ENCODE measurements at regions not wholly inside any gene's neighbourhood (a gene's known extent, or its start where the extent isn't known, plus 50 kb on each side); places are given as distances from the start of the nearest gene placed in this dataset.

DNA sequence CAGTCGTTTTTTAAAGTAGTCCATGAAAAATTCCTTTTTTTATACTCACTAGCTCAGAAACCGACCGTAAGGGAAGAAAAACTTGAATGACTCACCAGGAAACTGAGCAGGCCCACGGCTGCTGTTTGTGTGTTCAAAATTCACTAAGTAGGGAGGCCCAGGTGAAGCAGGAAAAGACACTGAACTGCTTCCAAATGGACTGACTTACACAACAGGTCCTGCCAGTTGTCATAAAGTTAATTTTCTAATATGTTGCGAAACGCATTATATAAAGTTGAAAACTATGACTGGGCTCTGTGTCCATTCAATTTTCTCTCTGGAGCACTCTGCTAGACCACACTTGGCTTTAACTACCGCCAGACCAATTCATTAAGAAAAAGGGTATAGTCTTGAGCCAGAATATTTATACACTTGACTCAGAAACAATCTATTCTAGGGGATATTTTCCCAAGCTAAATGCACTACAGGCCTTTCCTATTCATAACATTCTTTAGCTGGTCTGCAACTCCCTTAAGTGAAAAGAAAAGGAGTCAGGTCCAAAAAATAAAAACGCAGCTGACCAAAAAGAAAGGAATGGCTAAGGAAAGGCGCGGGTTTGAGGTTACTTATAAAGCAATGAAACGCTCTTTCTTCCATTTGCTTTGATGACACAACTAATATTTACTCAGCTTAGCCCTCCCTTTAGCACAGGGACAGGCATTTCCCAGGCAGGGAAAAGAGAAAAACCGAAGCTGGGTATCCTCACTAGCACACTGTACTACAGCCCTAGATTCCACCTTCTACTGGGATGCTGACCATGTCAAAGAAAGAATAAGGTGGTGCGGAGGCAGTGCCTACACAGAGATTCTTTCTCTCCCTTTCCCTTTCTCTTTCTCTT, 306.3 kb upstream of the ESRRG start:
- no peak for DNase-seq

DNA sequence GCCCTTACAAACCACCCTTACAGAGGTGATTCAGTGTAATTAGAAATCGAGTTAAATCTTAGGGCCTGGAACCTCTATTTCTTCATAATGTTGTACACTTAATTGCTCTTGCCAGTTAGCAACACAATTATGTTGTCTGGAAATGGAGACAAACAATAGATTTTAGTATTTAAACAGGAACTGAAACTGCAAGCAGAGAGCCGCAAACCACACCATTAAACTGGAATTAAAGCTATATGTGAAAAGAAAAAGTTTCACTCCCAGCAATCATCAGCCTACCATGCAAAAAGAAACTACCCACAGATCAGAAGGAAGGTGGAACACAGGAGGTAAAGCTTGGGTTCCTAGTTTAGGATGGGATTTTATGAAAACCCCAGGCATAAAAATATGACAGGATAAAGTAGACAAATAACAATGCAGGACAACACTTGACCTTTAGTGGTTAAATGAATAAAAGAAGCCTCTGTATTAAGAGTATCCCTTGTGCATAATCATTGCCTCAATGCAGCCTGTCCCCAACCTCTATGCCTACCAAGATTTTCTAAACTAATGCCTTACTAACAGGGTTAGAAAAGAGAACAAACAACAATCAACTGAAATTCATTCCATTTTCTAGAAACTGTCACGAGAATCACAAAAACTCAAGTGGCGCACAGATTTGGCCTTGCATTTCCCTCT, 304.3 kb upstream of the ESRRG start:
- DNase-seq = no peak

DNA sequence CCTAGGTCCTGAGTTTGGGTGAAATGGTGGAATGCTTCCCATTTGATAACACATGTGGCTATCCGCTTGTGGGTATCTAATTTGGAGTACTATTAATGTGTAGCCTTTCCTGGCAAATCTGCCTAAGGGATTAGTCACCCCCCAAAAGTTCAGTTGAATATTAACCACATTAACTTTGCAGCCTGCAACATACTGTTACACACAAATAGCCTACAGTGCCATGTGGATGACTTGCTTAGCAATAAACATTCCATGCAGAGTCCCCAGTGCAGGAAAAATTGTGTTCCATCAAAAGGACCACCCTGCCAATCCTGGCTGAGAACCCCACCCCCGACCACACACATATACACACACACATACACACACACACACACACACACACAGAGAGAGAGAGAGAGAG, 303.3 kb upstream of the ESRRG start:
- no peak for DNase-seq

DNA sequence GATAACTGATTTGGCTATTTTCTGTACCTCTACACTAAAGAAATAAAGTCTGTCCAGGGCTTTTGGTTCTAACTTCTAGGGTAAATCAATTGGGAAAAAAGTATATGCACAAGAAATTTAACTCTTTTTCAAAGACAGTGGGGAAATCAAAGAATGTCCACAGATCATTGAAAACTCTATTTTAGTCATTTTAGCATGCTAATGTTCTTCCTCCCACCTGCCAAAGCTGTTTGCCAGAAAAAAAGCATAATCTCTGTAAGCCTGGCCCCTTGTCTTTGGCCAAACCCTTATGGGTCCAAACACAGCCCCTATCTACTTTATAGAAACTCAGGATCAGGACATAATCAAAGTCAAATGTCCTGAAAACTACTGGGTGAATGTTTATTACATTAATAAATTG, 302.2 kb upstream of the ESRRG start:
- no peak for DNase-seq

DNA sequence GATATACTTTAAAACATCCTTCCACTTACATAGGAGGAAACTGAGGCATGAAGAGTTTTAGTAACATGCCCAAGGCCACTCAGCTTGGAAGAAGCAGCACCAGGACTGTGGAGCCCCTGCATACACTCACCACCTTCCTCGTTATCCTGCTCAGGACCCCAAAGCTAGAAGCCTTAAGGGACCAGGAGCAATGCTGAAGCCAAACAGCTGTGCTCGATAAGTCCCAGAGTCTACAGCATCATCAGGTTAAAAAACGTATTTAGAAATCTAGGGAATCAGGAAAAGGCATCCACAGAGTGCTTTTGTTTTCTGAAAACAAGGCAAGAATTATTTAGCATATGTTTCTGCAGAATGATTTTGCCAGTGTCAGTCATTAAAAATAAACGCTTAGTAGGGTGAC, 301.7 kb upstream of the ESRRG start:
- no peak for DNase-seq

DNA sequence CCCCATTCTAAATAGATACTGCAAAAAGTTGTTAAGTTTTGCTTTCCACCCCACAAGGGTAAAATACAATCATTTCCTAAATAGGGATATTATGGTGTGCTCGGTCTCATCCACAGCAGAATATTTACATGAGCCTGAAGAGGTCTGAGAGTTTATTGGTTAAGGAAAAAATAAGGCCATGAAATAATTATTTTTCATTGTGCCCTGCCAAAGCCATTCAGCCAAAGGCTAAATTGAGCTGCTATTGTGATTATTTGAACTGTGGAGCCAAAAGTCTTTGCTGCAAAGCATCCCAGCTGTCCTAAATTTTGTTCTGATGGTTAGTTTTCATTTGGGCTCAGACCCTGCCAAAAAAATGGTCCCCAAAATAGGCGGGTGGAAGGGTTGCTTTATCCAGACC, 298.7 kb upstream of the ESRRG start:
- no peak for DNase-seq

DNA sequence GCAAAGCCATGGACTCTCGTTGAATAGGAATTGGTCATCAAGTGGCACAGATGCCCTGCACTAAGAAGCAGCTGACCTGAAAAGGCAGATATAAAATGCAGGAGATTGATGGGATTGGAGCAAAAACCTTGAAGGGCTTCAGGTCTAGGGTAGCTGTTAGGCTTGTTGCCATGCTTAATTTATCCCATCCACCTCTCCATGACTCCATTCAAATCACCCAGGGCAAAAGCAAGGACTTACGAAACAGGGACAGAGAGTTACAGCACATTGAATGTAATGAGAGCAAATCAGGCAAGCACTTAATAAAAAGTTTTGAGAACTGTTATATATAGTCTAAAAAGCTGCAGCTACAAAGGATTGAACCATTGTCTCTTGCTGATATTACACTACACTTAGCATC, 298.2 kb upstream of the ESRRG start:
- DNase-seq = no peak

DNA sequence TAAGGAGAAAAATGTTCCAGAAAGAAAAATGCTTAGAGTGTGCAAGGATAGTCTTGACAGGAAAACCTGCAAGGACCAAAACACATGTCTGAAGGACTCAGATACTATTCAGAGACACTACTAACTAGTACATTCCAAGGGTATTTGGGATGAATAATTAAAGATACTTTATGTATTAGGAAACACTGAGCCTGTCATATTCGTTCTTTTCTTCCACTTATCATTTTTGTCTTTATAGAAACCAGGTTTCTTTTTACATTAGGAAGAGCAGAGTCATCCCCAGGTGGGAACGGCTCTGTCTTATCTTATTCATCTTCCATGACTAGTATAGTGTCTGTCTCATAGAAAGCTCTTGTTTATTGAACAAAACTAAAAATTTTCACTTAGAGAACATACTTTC, 296.2 kb upstream of the ESRRG start:
- no peak for DNase-seq

DNA sequence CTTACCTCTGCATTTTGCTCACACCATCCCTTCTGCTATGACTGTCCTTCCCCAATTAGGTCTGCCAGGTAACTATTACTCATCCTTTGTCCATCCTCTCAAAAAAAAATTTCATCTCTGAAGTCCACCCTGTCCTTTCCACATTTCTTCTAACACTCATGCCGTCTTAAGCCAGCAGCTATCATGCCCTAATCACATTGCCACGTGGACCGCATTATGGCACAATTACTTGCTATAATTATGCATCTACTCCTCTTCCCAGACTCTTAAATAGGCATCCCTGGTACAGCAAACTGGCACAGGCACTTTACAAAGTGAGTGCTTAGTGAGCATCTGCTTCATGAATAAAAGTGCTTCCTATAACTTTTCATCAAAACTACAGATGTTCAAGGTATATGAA, 295.4 kb upstream of the ESRRG start:
- no peak for DNase-seq

DNA sequence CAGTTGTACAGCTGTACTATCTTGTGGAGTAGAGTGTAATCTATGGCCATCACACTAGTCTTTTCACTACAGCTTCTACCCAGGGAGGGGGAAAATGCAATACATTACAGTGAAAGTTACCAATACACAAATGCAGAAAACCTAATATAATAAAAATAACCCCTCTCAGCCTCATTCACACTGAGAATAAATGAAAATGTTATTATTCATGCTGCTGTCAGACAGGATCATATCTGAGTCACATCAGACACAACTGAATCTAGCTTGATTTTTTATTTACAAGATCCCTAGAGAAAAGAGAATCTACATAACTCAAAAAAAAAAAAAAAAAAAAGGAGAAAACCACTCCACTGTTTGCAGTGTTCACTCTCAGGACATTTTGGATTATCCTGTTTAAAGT, 293.9 kb upstream of the ESRRG start:
- no peak for DNase-seq

DNA sequence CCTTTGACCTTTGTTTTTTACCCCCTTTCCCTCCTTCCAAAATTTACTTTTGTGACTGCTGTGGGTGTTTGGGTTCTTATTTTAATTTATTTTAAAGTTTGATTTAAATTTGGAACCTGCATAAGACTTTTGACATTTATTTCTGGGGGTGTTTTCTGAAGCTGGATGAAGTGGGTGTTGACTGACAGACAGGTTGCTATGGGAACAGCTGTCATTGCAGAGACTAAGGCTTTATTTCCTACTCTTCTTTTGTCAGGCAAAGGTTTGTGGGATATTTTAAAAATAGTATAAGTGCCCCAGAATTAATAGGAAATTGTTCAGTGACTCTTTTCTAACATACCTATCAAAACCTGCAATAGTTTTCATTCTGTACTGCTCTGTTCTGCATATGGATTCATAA, 290.8 kb upstream of the ESRRG start:
- no peak for DNase-seq

DNA sequence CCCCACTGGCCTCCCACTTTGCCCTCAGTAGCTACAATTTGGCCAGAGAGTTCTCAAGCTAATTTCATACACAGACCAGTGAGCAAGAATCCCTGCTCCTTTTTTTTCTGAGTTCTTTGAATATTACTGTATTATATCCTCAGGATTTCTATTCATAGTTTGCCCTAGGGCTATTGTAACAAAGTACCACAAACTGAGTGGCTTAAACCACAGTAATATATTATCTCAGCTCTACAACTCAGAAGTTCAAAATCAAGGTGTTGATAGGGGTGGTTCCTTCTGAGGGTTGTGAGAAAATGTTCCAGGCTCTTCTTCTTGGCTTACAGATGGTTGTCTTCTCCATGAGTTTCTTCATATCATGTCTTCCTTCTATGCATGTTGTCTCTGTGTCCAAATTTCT, 289.4 kb upstream of the ESRRG start:
- DNase-seq = no peak

DNA sequence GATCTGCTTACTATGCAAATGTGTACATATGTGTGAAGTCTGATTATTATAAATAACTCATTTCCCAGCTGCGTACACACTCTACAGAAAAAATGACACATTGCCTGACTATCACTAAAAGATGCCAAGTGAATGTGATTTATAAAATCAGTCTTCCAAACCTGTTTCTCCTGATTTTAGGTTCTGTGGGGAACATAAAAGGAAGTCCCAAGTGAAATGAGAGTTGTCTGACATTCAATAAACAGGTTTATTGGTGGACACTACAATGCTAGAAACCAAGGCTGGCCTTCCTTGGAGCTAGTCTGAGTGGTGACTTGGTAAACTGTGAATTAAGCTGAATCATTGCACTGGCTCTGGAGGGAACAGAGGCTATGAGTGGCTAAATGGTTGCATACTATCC, 287.9 kb upstream of the ESRRG start:
- DNase-seq = no peak

DNA sequence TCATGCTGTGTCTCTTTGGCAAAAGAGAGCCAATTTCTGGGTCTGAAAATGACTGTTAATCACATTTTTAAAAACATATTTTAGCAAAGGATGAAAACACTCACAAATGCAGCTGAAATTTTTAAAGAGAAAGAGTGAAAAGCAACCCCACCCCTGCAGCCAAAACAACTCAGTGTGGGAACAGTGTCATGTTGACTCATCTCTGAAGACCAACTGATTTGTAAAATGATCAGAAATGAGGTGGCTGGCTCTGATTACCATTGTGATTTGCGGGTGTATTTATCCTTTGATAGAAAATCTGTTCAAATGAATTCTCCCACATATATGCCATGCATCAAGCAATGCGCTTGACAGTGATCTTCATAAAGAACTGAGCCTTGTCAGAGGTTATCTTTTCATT, 287.0 kb upstream of the ESRRG start:
- DNase-seq = no peak

DNA sequence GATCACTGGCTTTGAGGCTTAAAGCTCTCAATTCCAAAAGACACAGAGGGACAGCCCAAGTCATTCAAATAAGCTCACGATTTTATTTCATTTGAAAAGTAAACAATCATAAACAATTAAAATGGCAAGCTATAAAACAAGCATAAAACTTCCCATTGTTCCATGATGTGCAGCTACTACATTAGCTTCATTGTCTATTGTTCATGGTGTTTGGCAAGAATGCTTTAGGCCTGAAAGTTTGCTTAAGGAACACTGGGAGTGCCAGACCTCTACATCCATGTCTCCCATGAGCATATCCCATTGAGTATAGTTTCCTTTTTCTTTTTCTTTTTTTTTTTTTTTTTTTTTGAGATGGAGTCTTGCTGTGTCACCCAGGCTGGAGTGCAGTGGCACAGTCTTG, 286.1 kb upstream of the ESRRG start:
- no peak for DNase-seq

DNA sequence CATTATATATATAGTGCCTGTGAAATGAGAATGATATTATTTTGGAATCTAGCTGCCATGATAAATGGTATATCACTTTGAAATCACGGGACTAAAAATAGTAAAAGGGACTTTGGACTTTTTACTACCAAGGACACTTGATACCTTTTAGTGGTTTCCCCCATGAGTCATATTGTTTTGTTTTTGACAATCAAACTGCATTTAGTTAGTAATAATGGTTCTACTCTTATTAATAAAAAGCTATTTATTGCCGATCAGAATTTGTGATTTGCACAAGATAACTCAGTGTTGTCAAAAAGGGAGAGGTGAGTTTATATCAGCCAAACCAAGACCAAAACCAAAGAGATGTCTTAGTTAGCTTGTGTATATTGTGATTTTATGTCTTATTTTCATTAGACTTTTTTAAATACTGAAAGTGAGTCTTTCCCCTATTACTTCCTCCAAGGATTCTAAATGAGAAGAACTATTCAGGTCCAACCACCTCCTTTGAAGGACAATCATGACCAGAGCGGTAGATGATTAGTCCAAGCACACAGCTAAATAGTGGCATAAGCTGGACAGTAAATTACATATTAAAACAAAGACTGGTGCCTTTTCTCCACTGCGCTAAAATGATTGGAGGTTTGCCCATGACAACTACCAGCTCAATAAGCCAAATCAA, 281.7 kb upstream of the ESRRG start:
- no peak for DNase-seq

DNA sequence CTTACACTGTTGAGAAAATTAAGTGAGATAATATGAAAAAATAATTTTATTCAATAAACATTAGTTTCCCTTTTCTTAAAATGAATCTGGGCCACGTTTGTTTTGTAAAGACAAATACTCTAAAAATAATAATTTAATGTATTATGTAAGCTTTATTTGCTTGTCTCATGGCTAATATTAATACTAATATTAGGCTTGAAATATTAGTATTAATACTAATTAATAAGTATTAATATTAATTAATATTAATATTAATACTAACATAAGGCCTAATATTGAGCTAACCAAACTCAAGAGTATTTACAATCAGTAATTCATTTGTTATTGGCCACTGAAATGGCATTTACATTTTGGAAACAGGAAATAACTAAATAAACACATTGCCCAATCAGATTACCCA, 280.1 kb upstream of the ESRRG start:
- DNase-seq = no peak

DNA sequence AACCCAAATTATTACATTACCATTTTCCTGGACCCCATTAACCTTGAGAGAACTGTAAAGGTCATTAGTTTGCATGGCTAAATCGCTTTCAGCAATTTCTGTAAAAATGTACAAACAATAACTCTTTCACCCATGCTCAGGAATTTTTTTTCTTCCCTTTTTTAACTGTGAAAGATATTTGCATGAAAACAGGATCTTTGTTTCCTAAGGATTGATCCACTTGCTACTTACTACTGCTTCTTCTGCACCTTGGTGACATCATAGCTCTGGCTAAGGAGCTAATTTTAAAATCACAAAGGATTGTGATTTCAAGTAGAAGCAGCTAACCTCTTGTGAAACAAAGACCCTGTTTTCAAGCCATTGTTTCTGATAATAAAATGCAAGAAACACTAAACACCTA, 274.6 kb upstream of the ESRRG start:
- no peak for DNase-seq

DNA sequence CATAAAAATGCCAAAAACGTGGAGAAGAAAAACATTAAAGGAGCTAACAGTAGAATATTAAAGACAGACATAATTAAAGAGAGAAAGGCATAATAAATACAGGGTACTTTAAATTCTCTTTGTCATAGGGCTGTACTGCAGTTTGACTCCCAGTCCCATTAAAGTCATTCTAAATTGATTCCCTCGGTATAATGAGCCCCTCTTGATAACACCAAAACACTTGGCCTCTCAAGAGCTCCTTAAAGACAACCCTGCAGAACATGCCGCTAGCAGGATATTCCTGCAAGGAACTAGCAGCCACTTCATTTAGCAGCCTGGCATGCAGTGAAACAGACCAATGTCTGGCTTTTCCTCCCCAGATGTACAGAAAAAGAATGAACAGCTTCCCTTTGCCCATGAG, 273.8 kb upstream of the ESRRG start:
- DNase-seq = no peak

DNA sequence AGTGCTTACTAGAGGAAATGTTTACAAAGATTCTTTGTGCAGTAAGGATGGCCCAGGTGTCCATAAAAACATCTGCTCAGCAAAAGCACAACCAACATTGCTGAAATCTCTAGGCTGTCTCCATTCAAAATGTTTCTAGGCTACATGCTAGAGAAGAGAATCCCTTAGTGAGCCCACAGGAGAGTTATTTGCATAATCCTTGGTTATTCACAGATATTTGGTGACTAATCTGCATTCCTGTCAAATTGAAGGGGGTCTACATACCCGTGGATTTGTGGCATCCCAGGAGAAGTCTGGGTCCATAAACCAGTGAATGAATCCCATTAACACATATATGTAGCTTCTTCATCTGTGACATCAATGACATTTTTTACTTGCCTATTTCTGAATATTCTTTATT, 261.3 kb upstream of the ESRRG start:
- DNase-seq = no peak

DNA sequence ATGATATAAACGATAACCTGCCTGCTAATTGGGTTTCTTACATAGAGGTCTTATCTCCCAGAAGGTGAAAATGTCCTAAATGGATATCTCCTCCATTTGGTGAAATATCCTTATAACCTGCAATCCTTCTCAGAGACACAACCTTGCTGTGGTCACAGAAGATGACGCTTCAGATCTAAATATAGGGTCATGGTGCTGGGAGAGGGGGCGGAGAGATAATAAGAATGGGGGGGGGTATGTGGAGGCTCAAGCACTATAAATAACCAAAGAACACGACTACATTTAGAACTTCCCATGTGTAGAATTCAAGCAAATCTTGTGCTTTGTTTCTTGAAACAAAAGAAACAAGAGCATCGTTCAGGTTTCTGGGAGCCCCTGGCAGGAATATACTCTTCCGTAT, 260.6 kb upstream of the ESRRG start:
- DNase-seq = no peak

DNA sequence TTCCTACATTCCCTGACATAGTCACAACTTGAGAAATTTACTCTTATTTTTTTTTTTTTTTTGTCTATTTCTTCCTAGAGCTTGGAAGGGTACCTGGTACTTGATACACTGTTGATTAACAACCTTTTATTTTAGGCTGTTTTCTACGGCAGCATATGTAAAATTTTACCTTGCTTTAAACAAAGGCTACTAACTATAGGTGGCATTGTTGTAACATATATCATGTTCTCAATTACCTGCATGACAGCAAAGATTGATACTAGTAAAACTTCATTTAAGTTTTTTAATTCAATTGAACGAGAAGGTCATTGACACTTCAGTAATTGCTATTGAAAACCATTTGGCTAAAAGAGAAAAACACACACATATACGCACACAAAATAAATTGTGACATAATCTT, 238.3 kb upstream of the ESRRG start:
- no peak for DNase-seq

DNA sequence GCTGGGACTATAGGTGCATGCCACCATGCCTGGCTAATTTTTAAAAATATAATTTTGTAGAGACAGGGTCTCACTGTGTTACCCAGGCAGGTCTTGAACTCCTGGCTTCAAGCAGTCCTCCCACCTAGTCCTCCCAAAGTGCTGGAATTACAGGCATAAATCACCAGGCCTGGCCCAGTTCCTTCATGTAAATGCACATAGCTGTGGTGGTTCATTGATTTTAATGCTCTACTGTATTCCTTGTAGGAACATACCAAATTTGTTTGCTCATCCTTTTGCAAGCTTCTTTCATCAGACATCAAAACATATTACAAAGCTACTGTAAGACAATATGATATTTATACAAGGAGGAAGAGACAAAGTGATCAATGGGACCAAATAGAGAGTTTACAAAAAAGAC, 237.5 kb upstream of the ESRRG start:
- no peak for DNase-seq

DNA sequence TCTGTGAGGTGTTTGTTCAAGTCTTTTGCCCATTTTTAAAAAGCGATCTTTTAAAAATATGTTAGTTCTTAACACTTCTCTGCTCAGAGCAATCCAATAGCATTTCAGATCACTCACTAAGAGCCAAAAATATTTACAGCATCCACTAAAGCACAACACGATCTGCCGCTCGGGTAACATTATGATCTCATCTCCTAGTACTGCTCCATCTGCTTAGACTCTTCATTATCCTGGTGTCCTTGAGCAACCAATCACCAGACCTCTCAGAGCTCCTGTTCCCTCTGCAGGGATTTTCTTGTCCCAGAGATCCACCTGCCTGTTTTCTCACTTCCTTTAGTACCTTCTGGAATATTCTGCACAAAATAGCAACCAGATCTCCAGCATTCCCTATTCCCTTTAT, 235.3 kb upstream of the ESRRG start:
- no peak for DNase-seq

All from AML-193 (cell line).